HG03575 (cell line): ENCODE measurements at regions not wholly inside any gene's neighbourhood (a gene's known extent, or its start where the extent isn't known, plus 50 kb on each side); places are given as distances from the start of the nearest gene placed in this dataset.
"Not testable (repeated sequence)": the region's sequence is repeated elsewhere in the genome, so short reads cannot be mapped to it uniquely, and the experiment has no call there.

Source experiments
- ATAC-seq: cut with Tn5 transposase; IDR thresholded peaks from one replicate; pipeline ENCODE4 v1.9.1; 2021; ENCODE audit not compliant: unreplicated experiment, insufficient number of reproducible peaks, low FRiP score; ENCODE audit errors: extremely low read depth

GRCh38 chr13:101003566-101003965 lies 329.0 kb upstream of the TMTC4 start:
- no peak for ATAC-seq

- no peak for ATAC-seq
These were observed 314.8 kb upstream of the TMTC4 start for GRCh38 chr13:100989392-100989791.

GRCh38 chr13:100988921-100989320 lies 314.3 kb upstream of the TMTC4 start:
- no peak for ATAC-seq

GRCh38 chr13:100987948-100988347 lies 313.4 kb upstream of the TMTC4 start:
- no peak for ATAC-seq

- ATAC-seq = no peak
These were observed 312.0 kb upstream of the TMTC4 start for GRCh38 chr13:100986571-100986970.

- ATAC-seq = no peak
These were observed 309.6 kb upstream of the TMTC4 start for GRCh38 chr13:100984085-100984705.

- no peak for ATAC-seq
These were observed 308.5 kb upstream of the TMTC4 start for GRCh38 chr13:100983111-100983510.

- ATAC-seq = no peak
These were observed 305.6 kb upstream of the TMTC4 start for GRCh38 chr13:100980171-100980570.

GRCh38 chr13:100977841-100978240 lies 303.2 kb upstream of the TMTC4 start:
- no peak for ATAC-seq

- ATAC-seq = no peak
These were observed 302.4 kb upstream of the TMTC4 start for GRCh38 chr13:100976993-100977392.

GRCh38 chr13:100975666-100976065 lies 301.1 kb upstream of the TMTC4 start:
- not testable (repeated sequence) for ATAC-seq

- ATAC-seq = no peak
These were observed 288.0 kb upstream of the TMTC4 start for GRCh38 chr13:100962585-100962984.

- no peak for ATAC-seq
These were observed 286.6 kb upstream of the TMTC4 start for GRCh38 chr13:100961186-100961585.

GRCh38 chr13:100958831-100959230 lies 284.2 kb upstream of the TMTC4 start:
- no peak for ATAC-seq

- ATAC-seq = no peak
These were observed 283.1 kb upstream of the TMTC4 start for GRCh38 chr13:100957741-100958140.

GRCh38 chr13:100954430-100955305 lies 280.1 kb upstream of the TMTC4 start:
- ATAC-seq = no peak

- ATAC-seq = no peak
These were observed 276.4 kb upstream of the TMTC4 start for GRCh38 chr13:100951016-100951415.

GRCh38 chr13:100948937-100949336 lies 274.3 kb upstream of the TMTC4 start:
- not testable (repeated sequence) for ATAC-seq

- ATAC-seq = no peak
These were observed 272.0 kb upstream of the TMTC4 start for GRCh38 chr13:100946588-100946987.

- ATAC-seq = no peak
These were observed 270.3 kb upstream of the TMTC4 start for GRCh38 chr13:100944791-100945345.
